ENCODE measurements at regions not wholly inside any gene's neighbourhood (a gene's known extent, or its start where the extent isn't known, plus 50 kb on each side); places are given as distances from the start of the nearest gene placed in this dataset.

DNA sequence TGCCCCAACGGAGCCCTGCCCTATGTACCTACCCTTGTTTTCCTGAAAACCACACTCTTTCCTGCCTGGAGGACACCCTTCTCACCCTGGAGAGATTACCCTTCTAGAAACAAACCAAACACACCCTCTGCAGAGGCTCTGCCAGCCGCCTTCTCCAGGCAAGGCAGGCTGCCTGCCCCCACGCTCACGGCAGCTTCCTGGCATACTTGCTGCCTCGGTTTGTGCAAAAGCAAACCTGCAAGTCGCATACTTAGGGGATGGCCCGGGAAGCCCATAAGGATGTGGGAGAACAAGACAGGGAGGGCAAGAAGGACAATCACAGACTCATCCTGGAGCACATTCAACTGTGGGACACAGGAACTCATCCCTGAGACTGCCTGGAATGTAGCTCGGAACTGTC, 154.0 kb upstream of the DIO3 start:
- H3K27me3 ChIP-seq (ENCODE audit: control insufficient read depth, insufficient read depth, low read length), result no peaks in the 10 kb centered on the region
- intact Hi-C loops (cut with micrococcal nuclease; ENCODE audit: unreplicated experiment), result no loop called here
- DNase-seq (ENCODE audit: low read depth, low spot score), result no peak
- H3K4me3 ChIP-seq (ENCODE audit: low read depth in 2 of 2, low read length in 2 of 2), result no peak overlapping the region
- no peaks in the 10 kb centered on the region for H3K4me1 ChIP-seq (ENCODE audit: control insufficient read depth, insufficient read depth, low read length)
- no peak for ATAC-seq
- CTCF ChIA-PET, result no interaction called here
- BruUV-seq (replicated peaks), result no TSS peak
- in situ Hi-C loops (cut with HindIII; ENCODE audit: low pct_unique_long_range_greater_than_20kb, low sequenced_read_pairs), result no loop called here
- POLR2A ChIA-PET, result no interaction called here
- TF ChIP-seq POLR2AphosphoS5 (IDR thresholded peaks at IDR 0.05; ENCODE audit: low read depth, low read length) (no peak), SIN3A (IDR thresholded peaks at IDR 0.05; ENCODE audit: borderline replicate concordance, insufficient read depth, low read depth, low read length) (no peak), TCF7L2 (IDR thresholded peaks at IDR 0.05; ENCODE audit: low read depth, low read length) (no peak)
- TF ChIP-seq, protein P1, sequence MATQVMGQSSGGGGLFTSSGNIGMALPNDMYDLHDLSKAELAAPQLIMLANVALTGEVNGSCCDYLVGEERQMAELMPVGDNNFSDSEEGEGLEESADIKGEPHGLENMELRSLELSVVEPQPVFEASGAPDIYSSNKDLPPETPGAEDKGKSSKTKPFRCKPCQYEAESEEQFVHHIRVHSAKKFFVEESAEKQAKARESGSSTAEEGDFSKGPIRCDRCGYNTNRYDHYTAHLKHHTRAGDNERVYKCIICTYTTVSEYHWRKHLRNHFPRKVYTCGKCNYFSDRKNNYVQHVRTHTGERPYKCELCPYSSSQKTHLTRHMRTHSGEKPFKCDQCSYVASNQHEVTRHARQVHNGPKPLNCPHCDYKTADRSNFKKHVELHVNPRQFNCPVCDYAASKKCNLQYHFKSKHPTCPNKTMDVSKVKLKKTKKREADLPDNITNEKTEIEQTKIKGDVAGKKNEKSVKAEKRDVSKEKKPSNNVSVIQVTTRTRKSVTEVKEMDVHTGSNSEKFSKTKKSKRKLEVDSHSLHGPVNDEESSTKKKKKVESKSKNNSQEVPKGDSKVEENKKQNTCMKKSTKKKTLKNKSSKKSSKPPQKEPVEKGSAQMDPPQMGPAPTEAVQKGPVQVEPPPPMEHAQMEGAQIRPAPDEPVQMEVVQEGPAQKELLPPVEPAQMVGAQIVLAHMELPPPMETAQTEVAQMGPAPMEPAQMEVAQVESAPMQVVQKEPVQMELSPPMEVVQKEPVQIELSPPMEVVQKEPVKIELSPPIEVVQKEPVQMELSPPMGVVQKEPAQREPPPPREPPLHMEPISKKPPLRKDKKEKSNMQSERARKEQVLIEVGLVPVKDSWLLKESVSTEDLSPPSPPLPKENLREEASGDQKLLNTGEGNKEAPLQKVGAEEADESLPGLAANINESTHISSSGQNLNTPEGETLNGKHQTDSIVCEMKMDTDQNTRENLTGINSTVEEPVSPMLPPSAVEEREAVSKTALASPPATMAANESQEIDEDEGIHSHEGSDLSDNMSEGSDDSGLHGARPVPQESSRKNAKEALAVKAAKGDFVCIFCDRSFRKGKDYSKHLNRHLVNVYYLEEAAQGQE (IDR thresholded peaks at IDR 0.05; ENCODE audit: insufficient read depth in 1 of 2, low read depth in 2 of 2, low read length in 1 of 2), result no peak
- TF ChIP-seq, protein P2, sequence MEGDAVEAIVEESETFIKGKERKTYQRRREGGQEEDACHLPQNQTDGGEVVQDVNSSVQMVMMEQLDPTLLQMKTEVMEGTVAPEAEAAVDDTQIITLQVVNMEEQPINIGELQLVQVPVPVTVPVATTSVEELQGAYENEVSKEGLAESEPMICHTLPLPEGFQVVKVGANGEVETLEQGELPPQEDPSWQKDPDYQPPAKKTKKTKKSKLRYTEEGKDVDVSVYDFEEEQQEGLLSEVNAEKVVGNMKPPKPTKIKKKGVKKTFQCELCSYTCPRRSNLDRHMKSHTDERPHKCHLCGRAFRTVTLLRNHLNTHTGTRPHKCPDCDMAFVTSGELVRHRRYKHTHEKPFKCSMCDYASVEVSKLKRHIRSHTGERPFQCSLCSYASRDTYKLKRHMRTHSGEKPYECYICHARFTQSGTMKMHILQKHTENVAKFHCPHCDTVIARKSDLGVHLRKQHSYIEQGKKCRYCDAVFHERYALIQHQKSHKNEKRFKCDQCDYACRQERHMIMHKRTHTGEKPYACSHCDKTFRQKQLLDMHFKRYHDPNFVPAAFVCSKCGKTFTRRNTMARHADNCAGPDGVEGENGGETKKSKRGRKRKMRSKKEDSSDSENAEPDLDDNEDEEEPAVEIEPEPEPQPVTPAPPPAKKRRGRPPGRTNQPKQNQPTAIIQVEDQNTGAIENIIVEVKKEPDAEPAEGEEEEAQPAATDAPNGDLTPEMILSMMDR (IDR thresholded peaks at IDR 0.05), result no peak
- no peaks in the 10 kb centered on the region for H3K36me3 ChIP-seq (ENCODE audit: control insufficient read depth, insufficient read depth, low read length)
- no peak overlapping the region for H3K27ac ChIP-seq (ENCODE audit: low read length)
- no peaks in the 10 kb centered on the region for H3K9me3 ChIP-seq (ENCODE audit: control insufficient read depth, insufficient read depth, low read depth, low read length)

GRCh38 chr14:101408077-101408831, 153.0 kb upstream of the DIO3 start:
- no TSS peak for BruUV-seq (replicated peaks)

More at GRCh38 chr14:101408077-101408831, 153.0 kb upstream of the DIO3 start:
- CTCF ChIA-PET, result no interaction called here
- Histone ChIP-seq H3K27me3 (ENCODE audit: control insufficient read depth, insufficient read depth, low read length) (no peaks in the 10 kb centered on the region), H3K36me3 (ENCODE audit: control insufficient read depth, insufficient read depth, low read length) (no peaks in the 10 kb centered on the region), H3K27ac (ENCODE audit: low read length) (no peak overlapping the region), H3K4me1 (ENCODE audit: control insufficient read depth, insufficient read depth, low read length) (no peaks in the 10 kb centered on the region), H3K4me3 (ENCODE audit: low read depth in 2 of 2, low read length in 2 of 2) (no peak overlapping the region), H3K9me3 (ENCODE audit: control insufficient read depth, insufficient read depth, low read depth, low read length) (no peaks in the 10 kb centered on the region)
- TF ChIP-seq, protein P1 (IDR thresholded peaks at IDR 0.05; ENCODE audit: insufficient read depth in 1 of 2, low read depth in 2 of 2, low read length in 1 of 2), result no peak
- DNase-seq (ENCODE audit: low read depth, low spot score), result no peak
- POLR2A ChIA-PET, result no interaction called here
- ATAC-seq, result no peak
- intact Hi-C loops (cut with micrococcal nuclease; ENCODE audit: unreplicated experiment), result no loop called here
- in situ Hi-C loops (cut with HindIII; ENCODE audit: low pct_unique_long_range_greater_than_20kb, low sequenced_read_pairs), result no loop called here

All from Panc1 (cell line).